ENCODE measurements at regions not wholly inside any gene's neighbourhood (a gene's known extent, or its start where the extent isn't known, plus 50 kb on each side); places are given as distances from the start of the nearest gene placed in this dataset.

- TF ChIP-seq, protein P1, sequence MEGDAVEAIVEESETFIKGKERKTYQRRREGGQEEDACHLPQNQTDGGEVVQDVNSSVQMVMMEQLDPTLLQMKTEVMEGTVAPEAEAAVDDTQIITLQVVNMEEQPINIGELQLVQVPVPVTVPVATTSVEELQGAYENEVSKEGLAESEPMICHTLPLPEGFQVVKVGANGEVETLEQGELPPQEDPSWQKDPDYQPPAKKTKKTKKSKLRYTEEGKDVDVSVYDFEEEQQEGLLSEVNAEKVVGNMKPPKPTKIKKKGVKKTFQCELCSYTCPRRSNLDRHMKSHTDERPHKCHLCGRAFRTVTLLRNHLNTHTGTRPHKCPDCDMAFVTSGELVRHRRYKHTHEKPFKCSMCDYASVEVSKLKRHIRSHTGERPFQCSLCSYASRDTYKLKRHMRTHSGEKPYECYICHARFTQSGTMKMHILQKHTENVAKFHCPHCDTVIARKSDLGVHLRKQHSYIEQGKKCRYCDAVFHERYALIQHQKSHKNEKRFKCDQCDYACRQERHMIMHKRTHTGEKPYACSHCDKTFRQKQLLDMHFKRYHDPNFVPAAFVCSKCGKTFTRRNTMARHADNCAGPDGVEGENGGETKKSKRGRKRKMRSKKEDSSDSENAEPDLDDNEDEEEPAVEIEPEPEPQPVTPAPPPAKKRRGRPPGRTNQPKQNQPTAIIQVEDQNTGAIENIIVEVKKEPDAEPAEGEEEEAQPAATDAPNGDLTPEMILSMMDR (IDR thresholded peaks at IDR 0.05; ENCODE audit: low read depth, low read length), result no peak
- DNase-seq (ENCODE audit: low read depth in 2 of 2), result no peak
- H3K4me3 ChIP-seq (replicated peaks in 1 of 2; ENCODE audit: low read depth in 2 of 2, low read length in 2 of 2), result no peak overlapping the region
Measured at GRCh38 chr15:88398011-88398410, 69.2 kb downstream of the MRPL46 start.

DNA sequence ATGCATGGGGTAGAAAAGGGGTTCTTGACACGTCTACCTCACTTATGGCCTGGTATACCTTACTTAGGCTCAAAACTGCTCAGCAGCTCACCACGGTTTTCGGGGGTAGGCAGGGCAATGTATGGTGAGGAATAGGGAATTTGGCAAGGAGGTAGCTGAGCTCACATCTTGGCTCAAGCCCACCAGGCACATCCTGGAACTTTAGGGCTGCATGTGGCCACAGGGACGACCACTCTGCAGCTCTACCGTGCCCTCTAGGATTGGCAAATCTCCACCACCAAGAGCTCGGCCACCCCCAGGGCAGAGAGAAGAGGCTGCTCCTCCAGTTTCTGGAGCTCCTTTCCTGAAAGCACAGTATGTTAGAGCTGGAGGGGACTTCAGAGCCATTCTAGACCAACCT lies 69.7 kb downstream of the MRPL46 start:
- TF ChIP-seq, protein P1 (IDR thresholded peaks at IDR 0.05; ENCODE audit: low read depth, low read length), result no peak
- H3K4me3 ChIP-seq (replicated peaks in 1 of 2; ENCODE audit: low read depth in 2 of 2, low read length in 2 of 2), result no peak overlapping the region
- no peak for DNase-seq (ENCODE audit: low read depth in 2 of 2)

DNA sequence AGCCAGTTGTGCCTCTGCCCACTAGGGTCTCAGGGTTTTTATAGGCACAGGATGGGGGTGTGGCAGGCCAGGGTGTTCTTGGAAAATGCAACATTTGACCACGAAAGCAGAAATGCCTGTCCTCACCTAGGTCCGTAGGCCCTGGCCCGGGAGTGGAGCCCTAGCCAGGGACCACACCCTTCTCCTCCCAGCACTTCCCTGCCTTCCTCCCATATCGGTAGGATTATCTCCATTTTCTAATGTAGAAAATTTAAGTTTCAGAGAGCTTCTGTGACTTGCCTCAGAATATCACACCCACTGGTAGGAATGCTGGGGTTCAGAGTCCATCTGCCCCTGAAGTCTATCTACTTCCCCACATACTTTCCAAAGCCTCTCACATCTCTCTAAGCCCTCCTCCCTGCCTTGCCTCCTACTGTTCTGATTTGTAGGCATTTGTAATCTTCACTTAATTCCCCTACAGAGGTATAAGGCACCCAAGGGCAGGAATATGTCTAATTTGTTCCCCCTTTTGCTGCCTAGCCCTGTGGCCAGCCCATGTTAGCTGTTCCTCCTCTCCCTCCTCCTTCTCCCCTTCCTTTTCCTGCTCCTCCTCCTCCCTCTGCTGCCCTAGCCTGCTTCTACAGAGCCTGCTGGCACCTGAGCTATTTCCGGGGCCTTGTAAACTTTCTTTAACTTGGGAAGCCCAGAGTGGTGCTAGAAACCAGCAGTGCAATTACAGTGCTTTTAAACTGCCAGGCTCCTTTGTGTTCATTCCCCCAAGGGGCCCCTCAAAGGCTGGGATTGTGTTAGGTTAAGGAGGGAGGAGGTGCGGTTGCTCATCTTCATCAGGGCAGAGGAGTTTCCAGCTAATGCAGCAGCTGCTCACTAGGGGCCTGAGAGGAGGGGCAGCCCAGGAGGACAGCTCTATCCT lies 71.1 kb downstream of the MRPL46 start:
- TF ChIP-seq, protein P1 (IDR thresholded peaks at IDR 0.05; ENCODE audit: low read depth, low read length), result no peak
- DNase-seq (ENCODE audit: low read depth in 2 of 2), result no peak
- H3K4me3 ChIP-seq (replicated peaks in 1 of 2; ENCODE audit: low read depth in 2 of 2, low read length in 2 of 2), result no peak overlapping the region

DNA sequence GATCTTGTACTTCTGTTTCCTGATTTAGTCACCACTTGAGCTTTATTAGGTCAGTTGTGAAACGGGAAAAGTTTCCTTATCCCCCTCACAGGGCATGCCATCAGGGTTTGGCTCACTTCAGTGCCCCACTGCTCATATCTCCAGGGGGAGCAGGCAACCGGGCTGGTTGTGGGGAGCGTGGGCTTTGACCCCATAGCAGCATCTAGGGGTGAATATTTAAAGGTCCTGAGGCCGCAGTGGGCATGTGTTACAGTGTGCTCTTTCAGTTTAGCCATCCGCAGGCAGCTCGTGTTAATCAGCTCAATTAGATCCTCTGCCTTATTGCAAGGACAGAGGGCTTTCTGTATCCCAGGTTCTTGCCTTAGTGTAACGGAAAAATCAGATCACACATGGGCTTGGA lies 71.9 kb downstream of the MRPL46 start:
- TF ChIP-seq, protein P1 (IDR thresholded peaks at IDR 0.05; ENCODE audit: low read depth, low read length), result no peak
- no peak for DNase-seq (ENCODE audit: low read depth in 2 of 2)
- H3K4me3 ChIP-seq (replicated peaks in 1 of 2; ENCODE audit: low read depth in 2 of 2, low read length in 2 of 2), result no peak overlapping the region

DNA sequence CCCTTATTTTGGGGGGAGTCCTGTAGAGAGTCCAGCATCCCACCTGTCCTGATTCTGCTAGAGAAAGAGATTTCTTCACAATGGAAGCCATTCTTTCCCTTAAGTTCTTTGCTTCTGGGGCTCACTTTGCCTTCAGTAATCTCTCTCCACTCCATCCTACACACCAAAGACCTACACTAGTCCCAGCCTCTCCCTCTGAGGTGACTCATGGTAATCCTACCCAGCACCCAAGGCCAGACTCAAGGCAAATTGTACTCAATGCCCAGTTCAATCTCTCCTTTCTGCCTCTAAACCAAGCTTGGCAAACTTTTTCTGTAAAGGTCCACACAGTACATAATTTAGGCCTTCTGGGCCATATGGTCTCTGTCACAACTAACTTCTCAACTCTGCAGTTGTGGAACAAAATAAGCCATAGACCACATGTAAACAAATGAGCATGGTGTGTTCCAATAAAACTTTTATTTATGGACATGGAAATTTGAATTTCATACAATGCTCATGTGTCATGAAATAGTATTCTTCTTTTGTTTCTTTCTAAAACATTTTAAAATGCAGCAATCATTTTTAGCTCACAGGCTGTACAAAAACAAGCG lies 72.5 kb downstream of the MRPL46 start:
- DNase-seq (ENCODE audit: low read depth in 2 of 2), result no peak

GRCh38 chr15:88393719-88394519 lies 73.3 kb downstream of the MRPL46 start:
- H3K4me3 ChIP-seq (replicated peaks in 1 of 2; ENCODE audit: low read depth in 2 of 2, low read length in 2 of 2), result no peak overlapping the region
- TF ChIP-seq, protein P1 (IDR thresholded peaks at IDR 0.05; ENCODE audit: low read depth, low read length), result no peak
- no peak for DNase-seq (ENCODE audit: low read depth in 2 of 2)

More for the DNA sequence above, 72.5 kb downstream of the MRPL46 start:
- TF ChIP-seq, protein P1 (IDR thresholded peaks at IDR 0.05; ENCODE audit: low read depth, low read length), result no peak
- H3K4me3 ChIP-seq (replicated peaks in 1 of 2; ENCODE audit: low read depth in 2 of 2, low read length in 2 of 2), result no peak overlapping the region

Data from cardiac fibroblast (primary cell).